DMS153 (cell line): ENCODE measurements at regions not wholly inside any gene's neighbourhood (a gene's known extent, or its start where the extent isn't known, plus 50 kb on each side); places are given as distances from the start of the nearest gene placed in this dataset.
A peak's percentile ranks its signal among the peaks of the same experiment; 100 is the strongest.
"Not testable (repeated sequence)": the region's sequence is repeated elsewhere in the genome, so short reads cannot be mapped to it uniquely, and the experiment has no call there.

Experiments used
- DNase-seq: peaks from one replicate; lab custom pipeline; 2025; lab: John Stamatoyannopoulos, UW

DNA sequence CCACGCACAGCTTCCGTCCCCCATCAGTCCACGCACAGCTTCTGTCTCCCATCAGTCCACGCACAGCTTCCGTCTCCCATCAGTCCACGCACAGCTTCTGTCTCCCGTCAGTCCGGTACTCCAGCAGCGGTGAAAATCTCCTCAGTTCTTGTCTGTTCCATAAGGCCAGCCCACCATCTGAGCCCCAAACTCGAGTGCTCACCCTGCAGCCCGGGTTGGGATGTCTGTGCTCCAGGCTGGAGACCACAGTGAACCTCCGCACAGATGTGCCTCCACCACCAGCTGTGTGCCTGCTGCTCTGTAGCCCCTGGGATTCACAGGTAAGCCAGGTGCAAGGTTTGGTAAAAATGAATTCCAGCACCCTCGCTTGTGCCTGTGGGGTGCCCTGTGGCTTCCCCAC lies 258.6 kb downstream of the NPHP4 start:
- no peak for DNase-seq

DNA sequence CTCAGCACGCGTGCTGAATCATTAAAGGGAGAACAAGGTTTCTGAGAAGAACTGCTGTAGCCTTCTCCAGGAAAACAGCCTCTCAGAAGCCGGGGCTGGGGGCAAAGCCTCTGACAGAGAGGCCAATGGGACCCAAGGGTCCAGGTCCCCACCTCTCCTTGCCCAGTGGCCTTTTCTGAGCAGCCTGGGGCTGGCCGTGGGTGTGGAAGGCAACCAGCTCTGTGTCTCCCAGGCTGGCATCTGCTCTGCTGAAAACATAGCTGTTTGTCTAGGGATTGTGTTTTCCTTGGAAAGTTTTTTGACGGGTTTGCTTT lies 261.2 kb downstream of the NPHP4 start:
- DNase-seq: no peak

DNA sequence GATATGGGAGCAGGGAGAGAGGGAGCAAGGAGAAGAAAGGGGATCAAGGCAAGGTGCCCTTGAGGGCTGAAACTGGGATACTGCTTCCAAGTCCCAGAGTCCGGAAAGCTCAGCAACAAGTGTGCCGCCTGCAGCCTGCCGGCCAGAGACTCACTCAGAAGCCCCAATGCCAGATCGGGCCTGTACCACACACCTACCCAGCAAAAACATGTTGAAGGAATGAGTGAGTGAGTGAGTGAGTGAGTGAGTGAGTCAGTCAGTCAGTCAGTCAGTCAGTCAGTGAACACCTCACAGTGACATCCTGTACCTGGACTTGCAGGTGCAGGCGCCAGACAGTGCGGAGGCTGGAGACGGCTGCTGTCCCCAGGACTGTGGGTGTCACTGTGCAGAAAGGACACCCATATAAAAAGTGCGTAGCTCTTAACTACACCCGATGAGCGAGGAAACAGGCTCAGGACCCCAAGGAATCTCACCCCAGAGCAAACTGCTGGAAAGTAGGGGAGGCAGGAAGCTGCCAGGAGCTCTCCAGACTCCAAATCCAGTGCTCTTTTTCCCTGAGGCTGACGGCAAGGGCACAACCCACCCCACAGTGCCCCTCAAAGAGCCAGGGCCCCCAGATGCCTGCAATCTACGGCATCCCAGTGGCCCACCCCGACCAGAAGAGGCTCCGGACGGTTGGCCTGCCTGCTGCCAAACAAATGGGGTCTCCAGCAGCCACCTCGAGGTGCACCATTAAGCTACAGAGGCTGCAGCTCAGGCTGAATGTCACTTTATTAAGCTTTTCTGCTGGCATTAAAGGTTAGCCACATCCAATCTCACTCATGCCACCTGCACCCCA lies 261.7 kb downstream of the NPHP4 start:
- DNase-seq: no peak

DNA sequence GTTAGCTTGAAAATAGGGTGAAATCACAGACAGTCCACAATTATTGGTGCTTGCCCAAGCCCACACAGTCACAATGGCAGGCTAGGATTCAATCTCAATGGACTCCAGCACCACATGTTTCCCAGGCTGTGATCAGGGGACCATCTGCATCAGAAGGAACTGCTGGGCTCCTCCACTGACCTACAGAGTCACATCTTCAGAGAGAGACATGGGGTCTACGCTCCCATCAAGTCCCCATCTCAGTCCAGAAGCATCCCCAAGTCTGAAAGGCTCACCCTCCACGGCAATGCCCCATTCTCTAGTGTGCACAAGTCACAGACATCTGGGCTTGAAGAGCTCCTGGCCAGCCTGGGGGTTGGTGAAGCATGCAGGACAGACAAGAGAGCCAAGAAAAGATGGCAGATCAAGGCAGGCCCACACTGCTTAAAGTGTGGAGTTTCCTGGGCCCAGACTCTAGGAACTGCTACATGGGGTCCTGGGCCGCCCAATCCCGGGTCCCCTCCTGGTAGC lies 262.5 kb downstream of the NPHP4 start:
- DNase-seq: no peak

DNA sequence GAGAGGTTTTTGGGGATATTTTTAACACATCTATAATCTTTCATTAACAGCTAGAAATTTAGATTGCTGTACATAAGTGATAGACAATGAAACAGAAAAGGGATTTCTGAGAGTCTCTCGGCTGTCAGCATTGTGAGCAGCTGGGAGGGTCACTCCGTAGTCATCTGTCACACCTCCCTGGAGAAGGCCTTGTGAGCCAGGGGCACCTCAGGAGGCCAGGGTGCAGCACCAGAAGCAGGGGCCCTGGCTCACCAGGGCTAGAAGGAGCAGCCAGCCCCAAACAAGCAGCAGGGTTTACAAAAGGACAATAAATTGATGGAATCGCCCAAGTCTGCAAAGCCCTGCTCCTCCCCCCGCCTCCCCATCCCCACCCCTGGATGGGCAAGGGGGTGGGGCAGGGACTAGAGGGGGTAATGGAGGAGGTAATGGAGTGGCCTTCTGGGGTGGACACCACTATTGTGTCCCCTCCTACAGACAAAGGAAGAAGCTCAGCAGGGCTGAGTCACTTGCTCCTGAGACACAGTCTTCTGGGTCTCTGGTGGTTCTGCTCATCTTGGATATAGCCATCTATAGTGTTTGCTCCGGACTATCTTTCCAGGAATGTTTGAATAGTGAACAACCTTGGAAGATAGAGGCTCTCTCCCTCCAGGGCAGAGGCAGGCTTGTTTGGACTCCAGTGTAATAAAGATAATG lies 263.4 kb downstream of the NPHP4 start:
- DNase-seq: no peak

DNA sequence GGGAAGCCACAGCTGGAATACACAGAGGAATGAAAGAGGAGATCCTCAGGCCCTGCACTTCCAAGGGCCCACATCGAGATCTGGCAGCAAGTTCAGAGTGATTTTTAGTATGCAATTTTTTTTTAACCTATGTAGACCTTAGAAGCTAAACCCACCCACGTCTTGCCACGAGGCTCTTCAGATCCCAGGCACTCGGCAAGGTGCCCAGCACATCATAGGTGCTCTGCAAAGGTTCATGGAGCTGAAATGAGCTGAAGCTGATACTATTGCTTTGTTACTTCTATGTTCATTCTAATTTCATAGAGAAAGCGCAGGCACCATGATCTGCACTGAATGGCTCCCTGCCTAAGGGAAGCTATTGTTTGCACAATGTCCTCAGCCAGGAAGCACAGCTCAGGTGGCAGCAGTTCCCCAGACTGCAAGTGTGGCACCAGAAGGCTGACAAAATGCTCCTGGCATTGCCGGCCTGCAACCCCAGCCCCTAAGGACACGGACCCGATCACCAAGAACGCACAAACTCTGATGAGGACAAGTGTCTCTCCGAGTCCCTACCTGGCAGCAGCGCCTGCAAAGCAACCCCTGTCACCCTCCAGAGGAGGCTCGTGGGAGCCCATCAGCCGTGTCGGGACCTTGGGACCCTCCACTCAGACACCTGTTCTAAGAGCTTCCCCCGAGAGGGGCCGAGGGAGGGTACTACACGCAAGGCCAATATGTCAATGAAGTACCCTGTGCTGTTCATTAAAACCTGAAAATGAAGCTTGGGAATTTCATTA lies 264.2 kb downstream of the NPHP4 start:
- peak; percentile 32 for DNase-seq

DNA sequence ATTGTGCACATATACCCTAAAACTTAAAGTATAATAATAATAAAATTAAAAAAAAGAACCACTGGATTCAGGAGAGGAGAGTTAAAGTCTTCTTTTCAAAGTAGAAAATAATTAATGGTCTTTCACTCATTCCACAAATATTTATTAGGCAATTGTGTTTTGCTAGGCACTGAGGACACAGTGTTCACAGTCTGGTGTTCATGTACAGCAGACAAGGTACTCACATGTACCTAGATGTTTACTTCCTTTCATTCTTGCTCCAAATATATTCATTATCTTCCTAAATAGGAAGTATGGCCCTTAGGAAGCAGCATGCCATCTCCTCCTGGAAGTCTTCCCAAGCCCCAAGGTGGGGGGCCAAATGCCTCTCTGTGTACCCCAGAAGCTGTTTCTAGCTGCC lies 265.0 kb downstream of the NPHP4 start:
- DNase-seq: no peak

DNA sequence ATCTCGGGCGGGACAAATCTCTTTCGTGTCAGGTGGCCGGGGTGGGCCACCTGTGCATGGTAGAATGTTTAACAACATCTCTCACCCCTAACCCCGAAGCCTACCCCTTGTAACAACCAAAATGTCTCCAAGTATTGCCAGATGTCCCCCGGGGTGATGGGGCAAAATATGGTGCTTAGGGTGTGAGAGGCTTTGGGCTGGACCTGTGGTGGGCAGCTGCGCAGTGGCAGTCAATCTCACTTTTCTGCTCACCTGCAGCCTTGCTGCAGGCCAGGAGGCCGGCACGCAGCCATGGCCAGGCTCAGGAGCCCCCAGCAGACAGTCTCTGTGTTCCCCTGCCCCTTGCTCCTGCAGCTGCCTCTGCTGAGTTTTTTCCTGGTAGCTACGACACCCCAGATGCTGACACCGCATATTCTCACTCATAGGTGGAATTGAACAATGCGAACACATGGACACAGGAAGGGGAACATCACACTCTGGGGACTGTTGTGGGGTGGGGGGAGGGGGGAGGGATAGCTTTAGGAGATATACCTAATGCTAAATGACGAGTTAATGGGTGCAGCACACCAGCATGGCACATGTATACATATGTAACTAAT lies 265.5 kb downstream of the NPHP4 start:
- DNase-seq: not testable (repeated sequence)

DNA sequence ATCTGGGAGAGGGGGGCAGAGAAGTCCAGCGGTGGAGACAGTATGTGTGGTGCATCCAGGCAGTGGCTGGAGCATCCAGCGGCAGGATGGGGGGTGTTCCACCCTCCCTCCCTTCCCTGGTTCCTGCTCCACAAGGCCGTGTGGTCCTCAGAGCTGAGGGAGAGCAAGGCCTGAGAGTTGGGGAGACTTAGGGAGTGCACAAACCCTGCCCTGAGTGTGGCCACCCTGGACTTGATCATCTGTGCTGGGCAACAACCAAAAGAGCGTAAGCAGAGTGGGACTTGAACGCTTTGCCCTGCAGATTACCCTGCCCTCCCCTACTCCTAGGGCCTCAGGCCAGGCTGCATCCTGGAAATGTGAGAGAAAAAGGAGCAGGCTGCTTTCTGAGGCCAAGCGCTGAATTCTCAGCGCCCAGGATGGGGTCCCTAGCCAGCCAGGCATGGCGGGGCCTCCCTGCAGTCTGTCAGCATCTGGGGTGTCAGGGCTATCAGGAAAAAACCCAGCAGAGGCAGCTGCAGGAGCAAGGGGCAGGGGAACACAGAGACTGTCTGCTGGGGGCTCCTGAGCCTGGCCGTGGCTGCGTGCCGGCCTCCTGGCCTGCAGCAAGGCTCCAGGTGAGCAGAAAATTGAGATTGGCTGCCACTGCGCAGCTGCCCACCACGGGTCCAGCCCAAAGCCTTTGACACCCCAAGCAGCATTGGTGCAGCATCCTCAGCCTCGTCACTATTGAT lies 266.2 kb downstream of the NPHP4 start:
- DNase-seq: no peak

DNA sequence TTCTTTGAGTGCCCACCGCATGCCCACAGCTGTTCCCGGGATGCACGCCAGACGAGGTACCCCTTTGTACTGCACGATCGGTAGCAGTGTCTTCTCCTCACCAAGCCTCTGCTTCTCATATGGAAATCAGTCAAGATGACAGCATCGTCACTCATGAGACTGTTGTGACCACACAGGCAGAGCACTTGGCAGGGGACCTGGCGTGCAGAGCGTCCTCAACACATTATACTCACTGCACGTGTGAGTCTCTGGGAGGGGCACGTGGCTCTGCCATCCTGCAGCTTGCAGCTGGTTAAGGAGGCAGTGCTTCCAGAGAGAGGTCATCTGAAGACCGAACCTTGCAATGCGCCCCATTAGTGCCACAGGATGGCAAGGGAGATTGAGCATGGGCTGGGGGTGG lies 266.8 kb downstream of the NPHP4 start:
- DNase-seq: no peak

DNA sequence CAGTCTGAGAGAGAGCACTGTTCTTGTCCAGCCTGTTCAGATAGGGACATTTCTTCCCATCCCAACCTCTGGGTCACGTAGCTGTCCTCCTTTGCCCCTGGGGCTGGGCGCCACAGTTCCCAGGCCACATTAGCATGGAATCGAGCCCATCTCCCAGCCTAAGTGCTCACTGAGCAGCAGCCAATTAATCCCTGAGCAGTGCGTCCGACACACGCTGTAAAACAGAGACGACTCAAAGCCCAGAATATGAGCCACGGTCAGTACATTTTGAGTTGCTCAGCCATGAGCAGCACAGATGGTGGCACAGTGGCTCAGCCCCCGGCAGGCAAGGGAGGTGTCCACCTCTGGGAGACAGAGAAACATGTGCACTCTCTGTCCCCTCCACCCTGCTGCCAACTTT lies 267.4 kb downstream of the NPHP4 start:
- no peak for DNase-seq

DNA sequence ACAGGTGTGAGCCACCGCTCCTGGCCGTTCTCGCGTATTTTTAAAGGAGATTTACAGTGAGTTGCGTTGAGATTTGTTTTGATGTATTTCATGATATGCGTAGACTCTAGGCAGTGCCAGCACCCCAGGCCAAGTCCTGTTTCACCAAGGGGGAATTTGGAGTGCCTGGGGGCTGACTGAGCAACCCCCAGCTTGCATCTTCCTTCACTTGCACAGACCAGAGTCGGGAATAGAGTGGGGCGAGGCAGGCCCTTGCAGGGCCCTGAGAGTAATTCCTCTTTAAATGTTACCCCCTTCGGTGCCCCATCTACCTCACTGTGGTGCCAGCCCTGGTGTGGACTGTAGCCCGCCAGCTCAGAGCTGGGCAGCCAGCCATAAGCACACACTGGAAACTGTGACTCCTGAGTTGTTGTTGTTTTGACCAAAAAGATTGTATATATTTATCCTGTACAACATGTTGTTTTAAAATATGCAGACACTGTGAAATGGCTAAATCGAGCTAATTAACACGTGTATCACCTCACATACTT lies 269.5 kb downstream of the NPHP4 start:
- no peak for DNase-seq

DNA sequence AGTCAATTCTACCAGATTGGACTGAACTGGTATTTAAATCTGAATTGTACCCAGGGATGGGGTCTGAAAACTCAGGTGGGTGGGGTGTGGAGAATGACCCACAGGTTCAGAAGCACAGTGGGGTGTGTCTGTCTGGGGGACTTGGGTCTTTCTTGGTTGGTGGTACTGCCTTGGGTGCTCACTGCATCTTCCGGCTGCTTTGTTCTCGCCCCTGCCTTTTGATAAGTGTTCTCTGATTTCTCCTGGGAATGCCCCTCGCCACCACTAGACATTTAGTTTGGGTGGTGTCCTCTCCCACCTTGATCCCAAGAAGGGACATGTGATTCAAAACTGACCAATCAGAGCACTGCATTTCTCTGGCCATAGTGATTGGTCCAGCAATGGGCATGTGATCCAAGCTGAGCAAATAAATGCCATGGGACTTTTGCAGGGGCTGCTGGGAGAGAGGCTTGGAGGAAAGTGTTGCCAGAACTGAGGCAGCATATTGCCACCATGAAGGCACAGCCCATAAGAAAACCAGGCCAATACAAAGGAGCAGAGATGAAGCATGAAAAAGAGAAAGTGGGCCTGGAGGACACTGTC lies 270.5 kb downstream of the NPHP4 start:
- DNase-seq: no peak

DNA sequence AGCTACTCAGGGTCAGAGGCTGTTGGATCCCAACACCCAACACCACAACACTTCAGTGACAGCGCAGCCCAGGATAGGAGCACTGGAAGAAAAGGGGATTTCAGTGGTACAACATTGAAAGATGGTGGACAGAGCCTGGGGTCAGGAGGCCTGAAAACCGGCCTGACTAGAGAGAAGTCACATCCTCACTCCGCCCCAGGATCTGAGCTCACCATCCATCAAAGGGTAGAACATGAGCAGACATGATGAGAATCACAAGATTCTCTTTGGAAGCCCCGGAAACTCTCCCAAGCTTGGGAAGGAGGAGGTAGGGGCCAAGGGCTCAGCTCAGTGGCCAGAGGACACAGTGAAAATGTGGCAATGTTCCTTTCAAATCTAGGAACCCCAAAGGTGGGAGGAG lies 271.3 kb downstream of the NPHP4 start:
- DNase-seq: no peak

DNA sequence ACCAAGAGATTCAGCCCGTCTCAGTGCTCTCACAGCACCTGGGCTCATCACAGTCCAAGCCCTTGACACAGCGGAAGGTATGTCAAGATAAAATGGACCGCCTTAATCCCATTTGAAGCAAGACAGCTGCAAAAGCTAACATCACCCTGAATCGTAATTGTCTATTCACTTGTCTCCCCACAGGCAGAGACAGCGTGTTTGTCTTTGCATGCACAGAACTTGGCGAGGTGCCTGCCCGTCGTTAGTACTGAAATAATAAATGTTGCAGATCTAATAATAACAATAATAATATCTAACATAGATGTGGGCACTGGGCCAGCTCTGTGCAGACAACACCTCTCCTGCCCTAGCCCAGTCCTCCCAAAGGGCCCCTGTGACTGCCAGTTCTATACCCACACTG lies 271.7 kb downstream of the NPHP4 start:
- peak; percentile 36 for DNase-seq

DNA sequence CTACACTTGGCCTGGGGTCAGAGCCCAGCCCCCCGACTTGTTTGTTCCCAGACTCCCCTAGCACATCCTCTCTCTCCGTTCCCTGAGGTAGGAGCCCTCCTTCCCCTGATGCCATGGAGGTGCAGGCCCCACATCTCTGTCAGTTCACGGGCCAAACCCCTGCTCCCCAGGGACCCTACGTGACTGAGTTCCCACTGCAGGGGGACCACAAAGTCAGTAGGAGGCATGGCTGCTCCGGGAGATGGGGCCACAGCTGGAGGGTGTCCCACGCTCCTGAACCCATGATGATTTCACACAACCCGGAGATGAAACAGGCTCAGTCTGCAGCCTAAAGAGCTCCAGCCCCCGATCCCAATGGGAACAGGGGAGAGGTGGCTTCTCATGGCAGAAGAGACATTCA lies 272.2 kb downstream of the NPHP4 start:
- no peak for DNase-seq

DNA sequence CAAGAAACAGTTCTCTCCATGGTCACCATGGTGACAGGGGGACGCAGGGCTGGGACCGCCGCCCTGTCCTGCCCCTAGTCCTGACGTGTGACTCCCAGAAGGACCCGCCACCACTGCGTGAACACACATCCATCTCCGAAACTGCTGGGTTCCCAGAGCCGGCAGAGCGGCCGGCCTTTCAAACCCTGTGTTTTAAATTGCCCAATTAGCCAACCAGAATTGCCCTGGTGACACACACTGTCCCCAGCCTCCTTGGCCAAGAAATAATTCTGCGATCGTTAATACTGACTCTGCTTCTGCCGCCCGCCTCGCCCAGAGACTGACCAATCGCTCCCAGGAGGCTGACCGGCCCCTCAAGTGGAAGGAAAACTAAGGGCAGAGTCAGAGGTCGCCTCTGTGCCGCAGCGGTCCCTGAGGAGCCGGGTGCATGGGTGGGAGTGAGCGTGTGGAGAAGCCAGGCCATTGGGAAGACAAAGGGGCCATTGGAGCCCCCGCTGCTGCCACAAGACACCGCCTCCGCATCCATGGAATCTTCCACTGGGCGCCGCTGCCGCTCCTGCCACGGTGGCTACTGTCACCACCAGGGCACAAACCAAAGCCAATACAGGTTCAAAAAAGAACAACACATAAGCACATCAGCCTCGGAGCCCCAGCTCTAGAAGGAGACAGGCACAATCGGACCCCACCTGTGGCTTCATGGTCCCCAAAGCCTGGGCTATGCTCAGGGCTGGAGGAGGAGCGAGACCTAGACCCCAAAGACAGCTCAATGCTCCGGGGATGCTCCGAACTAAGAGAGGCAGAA lies 273.2 kb downstream of the NPHP4 start:
- no peak for DNase-seq

DNA sequence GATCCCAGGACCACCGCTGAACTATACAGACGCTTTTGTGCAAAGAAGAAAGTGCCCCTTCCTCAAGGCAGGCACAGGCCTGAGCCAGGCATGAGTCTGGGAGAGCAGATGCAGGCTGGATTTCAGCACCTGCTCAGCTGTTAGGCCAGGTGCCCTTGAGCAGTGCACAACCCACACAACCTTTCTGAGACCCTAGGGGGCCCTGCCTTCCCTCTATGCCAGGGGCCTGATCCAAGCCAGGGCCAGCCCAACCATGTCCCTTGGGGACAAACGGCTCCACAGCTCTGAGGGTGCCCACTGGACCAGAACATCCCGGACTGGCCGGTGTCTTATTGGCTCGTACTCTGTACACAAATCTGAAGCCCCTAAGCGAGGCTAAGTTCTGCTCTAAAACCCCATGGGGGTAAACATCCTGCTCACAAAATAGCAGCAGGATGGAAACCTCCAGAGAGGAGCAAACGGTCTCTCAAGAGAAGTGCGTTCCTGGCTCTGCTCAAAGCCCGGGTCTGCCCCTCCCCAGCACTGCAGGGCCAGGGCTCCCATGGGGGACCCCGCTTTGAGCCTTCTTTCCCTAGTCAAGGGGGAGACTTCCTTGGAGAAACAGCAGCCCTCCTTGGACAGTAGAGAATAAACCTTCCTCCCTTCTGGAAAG lies 275.1 kb downstream of the NPHP4 start:
- no peak for DNase-seq

DNA sequence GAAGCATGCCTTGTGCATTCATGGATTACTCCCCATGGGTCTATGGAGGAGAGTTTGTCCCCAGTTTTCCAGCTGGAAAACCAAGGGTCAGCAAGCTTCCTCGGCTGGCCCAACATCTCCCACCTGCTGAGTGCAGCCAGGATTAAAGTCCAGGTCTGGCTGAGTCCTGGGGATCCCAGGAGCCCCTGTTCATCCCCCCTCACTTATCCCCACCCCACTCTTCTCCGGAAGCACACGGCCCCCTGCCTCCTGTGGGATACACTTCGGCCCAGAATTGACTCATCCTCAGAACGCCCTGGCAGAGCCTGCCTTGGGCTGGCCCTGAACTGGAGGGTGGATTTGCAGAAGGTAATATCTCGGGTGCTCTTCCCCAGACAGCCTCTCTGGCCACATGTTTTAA lies 276.1 kb downstream of the NPHP4 start:
- no peak for DNase-seq
